SU-DHL-6 (cell line): ENCODE measurements at regions not wholly inside any gene's neighbourhood (a gene's known extent, or its start where the extent isn't known, plus 50 kb on each side); places are given as distances from the start of the nearest gene placed in this dataset.

Experiments
- CTCF ChIP-seq: fragments of 200-600 bp; sonication (generic); IDR thresholded peaks from one replicate; pipeline ENCODE4 v1.5.1; 2017; ENCODE audit warnings: antibody characterized with exemption, mild to moderate bottlenecking, low read length, moderate library complexity; ENCODE audit not compliant: insufficient read depth, poor library complexity, severe bottlenecking
- EZH2phosphoT487 ChIP-seq: fragments of 200-600 bp; sonication (generic), shearing (Covaris generic); conservative IDR thresholded peaks from 2 replicates; pipeline ENCODE4 v1.6.1; 2018; ENCODE audit warnings: mild to moderate bottlenecking, antibody characterized with exemption, low read length, moderate library complexity, mixed read lengths

- TF ChIP-seq CTCF = no peak
- no peak for TF ChIP-seq EZH2phosphoT487
These were observed 834.1 kb upstream of the C9orf72 start for GRCh38 chr9:28407351-28407750.
